Activated gamma-delta T cell treated with anti-CD3 and anti-CD28 coated beads, Interleukin-2, amount 50 U/mL, for 16 hours (primary cell): ENCODE measurements at regions not wholly inside any gene's neighbourhood (a gene's known extent, or its start where the extent isn't known, plus 50 kb on each side); places are given as distances from the start of the nearest gene placed in this dataset.

Experiments used
- DNase-seq: peaks from one replicate; pipeline ENCODE4 v3.0.0-alpha.2; 2020; ENCODE audit warnings: low read depth

DNA sequence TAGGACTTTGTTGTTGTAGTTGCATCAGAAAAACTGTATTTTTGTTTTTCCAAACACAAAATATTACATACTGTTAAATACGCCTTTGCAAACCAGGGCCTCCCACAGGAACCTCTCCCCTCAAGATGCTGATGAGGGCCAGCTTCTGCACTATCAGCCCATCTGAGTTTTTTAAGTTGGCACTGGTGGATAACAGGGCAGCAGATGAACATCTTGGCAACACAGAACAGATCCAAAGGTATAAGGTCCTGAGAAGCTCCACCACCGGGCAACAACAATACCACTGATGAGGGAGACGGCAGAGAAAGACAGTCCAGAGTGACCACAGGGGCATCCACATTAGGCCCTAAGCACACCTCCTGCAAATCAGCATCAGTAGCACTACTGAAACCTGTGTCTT lies 177.7 kb downstream of the DLL1 start:
- no peak for DNase-seq

- DNase-seq = no peak
Measured at GRCh38 chr6:170112583-170112860, 178.4 kb downstream of the DLL1 start.

GRCh38 chr6:170111816-170112582 lies 178.9 kb downstream of the DLL1 start:
- DNase-seq = no peak

DNA sequence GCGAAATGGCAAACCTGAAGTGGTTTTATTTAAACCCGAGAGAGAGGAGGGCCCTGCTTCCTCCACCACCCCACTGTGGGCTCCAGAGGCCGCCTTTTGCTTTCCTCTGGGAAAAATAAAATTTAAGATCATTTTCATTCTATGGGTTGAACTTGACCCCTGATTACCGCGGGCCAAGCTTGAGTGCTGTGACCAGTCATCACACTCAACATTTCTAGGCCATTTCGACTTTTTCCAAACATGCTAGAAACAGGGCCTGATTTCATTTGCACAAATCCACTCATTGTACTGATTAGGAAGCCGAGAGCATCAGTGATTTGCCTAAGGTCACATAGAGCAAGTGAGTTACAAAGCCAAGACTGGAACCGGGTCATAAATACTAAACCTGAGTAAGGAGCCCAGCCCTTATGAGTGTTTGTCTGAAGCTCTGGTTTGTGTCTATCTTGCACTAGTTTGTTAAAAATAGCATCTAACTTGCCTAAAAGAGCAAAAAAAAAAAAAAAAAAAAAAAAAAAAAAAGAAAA lies 179.7 kb downstream of the DLL1 start:
- DNase-seq = no peak

DNA sequence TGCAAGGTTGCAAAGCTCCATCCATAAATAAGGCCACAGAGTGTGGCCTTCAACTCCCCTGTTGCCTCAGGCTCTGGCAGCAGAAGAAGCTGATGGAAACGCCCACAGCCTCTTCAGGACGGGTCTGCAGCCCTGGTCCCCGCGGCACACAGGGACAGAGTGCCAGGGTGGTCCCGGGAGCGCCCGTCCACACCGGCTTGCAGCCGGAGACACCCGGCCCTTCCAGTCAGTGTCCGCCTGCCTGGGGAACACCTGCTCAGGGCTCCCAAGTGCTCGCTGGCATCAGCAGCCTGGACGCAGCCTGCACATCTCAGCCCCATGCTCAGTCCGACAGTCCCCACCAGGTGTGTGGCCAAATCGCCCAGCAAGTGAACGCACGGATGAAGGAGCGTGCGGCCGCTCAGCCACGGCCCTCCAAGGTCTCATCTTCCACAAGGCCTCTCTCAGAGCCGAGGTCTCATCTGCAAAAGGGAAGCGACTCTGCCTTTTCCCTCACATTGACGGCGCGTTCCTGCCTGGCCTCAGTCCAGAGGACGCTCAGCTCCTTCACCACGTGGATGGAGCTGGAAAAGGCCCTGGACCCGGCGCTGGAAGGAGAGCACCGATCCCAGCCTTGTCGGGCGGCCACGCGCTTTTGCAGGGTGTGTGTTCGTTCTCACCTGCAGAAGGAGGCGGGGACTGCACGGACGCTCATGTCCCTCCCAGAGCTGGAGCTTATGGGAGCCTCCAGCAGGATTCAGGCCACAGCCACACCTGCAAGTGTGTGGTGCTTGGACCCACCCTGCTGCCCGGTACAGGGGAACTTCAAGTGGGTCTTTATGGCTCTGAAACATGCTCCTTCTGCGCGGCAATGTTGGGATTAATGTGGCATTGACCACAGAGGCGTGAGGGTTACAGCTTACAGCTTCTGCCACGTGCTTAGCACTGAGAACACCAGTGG lies 180.4 kb downstream of the DLL1 start:
- DNase-seq = no peak

- no peak for DNase-seq
Measured at GRCh38 chr6:170108890-170109587, 181.8 kb downstream of the DLL1 start.

DNA sequence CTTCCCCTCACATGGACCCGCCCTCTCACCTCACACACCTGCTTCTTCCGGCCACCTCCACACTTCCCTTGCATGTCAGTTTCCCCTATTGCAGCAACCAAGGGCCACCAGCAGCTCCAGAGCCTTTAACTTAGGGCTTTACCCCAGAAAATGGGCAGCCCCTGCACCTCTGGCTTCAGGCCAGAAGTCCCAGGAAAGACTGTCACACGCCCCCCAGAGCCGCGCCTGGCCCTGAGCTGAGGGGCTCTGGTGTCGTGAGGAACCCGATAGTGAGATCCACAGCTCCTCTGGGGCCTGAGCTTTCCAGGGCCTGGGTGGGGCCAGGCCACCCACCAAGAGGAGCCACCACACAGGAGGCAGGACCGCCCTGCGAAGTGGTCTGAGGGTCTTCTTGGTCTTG lies 182.4 kb downstream of the DLL1 start:
- DNase-seq = no peak

- DNase-seq = no peak
Measured at GRCh38 chr6:170107606-170108222, 183.2 kb downstream of the DLL1 start.

GRCh38 chr6:170106906-170107525 lies 183.9 kb downstream of the DLL1 start:
- DNase-seq = no peak

DNA sequence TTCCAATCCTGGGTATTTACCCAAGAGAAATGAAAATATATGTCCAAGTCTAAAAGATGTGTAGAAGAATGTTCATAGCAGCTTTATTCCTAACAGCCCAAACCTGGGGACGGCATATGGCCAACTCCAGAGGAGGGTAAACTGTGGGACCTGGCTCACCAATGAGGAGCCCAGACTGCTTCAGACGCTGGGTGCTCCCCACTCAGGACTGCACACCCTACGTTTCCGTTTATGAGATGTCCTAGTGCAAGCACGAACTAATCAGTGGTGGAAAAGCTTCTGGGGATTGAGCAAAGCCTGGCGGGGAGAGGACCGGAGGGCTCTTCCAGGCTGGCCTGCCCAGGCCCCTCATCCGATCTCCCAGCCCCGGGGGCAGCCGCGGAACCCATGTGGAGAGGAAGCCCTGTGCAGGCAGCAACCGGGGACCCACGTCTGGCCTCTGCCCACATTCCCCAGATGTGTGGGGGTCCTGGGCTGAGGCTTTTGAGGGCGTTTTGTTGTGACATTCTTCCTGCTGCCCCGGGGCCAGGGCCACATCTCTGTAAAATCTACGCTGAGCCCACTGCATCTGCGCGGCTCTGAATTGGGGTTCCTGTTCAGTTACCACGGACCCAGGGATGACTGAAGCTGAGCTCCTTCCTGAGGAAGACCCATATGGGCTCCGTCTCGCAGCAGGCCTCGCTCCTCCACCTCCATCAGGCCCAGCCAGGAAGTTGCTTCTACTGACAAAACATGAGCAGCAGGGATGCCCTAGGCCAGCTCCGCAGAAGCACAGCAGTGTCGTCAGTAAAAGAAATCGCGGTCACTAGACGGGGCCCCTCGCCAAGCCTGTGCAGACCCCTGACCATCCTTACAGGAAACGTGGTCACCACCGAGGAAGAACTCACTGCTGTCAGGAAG lies 188.0 kb downstream of the DLL1 start:
- no peak for DNase-seq

GRCh38 chr6:170102038-170102437 lies 188.8 kb downstream of the DLL1 start:
- no peak for DNase-seq

- DNase-seq = no peak
Measured at GRCh38 chr6:170101281-170102035, 189.4 kb downstream of the DLL1 start.

DNA sequence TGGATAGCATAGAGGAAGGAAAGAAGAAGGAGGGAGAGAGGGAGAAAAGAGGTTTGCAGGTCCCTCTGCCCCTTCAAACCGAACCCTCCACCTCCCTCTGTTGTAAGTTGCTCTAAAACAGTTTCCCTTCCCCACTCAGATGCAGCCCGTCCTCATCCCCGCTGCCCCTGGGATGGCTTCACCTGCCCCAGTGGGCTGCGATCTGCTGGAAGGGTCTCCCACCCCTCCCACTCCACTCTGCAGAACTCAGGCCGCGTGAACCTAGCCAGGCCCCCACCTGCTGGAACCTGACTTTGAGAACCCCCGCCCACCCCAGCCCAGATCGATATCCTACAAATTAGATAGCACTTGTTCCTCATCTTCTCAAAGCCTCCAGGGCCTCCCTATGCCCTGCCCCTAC lies 190.8 kb downstream of the DLL1 start:
- no peak for DNase-seq

- no peak for DNase-seq
Measured at GRCh38 chr6:170099387-170099786, 191.5 kb downstream of the DLL1 start.

- no peak for DNase-seq
Measured at GRCh38 chr6:170098428-170099170, 192.3 kb downstream of the DLL1 start.

- DNase-seq = no peak
Measured at GRCh38 chr6:170097505-170098427, 193.1 kb downstream of the DLL1 start.

DNA sequence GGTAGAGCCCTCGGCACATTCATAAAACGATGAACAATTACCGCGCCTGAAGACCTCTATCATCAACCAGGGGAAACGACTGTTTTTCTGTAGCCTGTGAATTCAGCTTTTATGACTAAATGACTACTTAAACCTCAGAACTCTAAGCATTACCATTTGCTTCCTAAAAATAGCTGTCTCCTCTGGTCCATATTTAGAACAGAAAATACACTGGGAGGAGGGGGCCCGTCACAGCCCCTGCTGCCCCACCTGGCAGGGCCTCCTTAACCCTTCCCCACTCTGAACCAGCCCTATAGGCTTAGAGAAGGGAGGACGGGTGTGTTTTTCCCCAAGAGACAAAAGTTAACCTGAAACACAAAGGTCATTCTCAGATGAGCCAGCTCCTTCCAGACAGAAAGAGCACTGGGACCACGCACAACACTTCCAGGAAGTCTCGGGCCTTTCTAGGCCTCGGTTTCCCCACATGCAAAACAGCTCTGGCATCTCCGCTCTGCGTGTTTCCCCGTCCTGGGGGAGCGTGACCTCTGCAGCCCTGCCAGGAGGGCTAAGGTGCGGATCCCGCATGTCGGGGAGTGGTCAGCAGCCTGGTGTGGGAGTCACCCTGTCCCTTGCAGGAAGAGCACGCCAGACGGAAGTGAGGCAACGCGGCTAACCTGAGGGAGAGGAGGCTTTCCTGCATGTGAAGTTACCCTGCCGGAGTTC lies 193.9 kb downstream of the DLL1 start:
- no peak for DNase-seq
